H1 (cell line): ENCODE measurements at regions not wholly inside any gene's neighbourhood (a gene's known extent, or its start where the extent isn't known, plus 50 kb on each side); places are given as distances from the start of the nearest gene placed in this dataset.
A peak's percentile ranks its signal among the peaks of the same experiment; 100 is the strongest.

ENCODE experiments used
- CTCF ChIA-PET: fragments of 300-600 bp; sonication (Branson Sonifier 250); formaldehyde crosslinking; loops from one replicate; lab custom pipeline; 2021; ENCODE audit not compliant: partially characterized antibody; lab: Charles Lee
- POLR2A ChIA-PET: fragments of 300-600 bp; sonication (Branson Sonifier 250); formaldehyde crosslinking; loops from one replicate; lab custom pipeline; 2021; ENCODE audit warnings: inconsistent platforms; ENCODE audit not compliant: partially characterized antibody; lab: Charles Lee
- DNase-seq, 2 experiments: peaks; one replicate each; pipeline versions ENCODE4 v3.0.0 to v3.0.0-alpha.2; 2010 to 2022; ENCODE audit warnings: low spot score in 2 of 2, low read depth in 1 of 2, mixed read lengths in 1 of 2
- FAIRE-seq: peaks from 2 replicates; lab custom pipeline; 2011; peaks lifted over from hg19 to GRCh38; lab: Jason Lieb, UNC
- H2AFZ ChIP-seq: 2 replicates; pipeline ENCODE4 v1.8.1; 2012; ENCODE audit warnings: low read length, inconsistent platforms
- H2AK5ac ChIP-seq: 2 replicates; pipeline ENCODE4 v1.6.1; 2013; ENCODE audit warnings: low read depth, low read length
- H2BK120ac ChIP-seq: replicated peaks from 2 replicates; pipeline ENCODE3; 2013; ENCODE audit warnings: low read depth, low read length, inconsistent platforms
- H2BK12ac ChIP-seq: 2 replicates; pipeline ENCODE4 v1.6.1; 2013; ENCODE audit warnings: low read depth, low read length
- H2BK15ac ChIP-seq: 2 replicates; pipeline ENCODE4 v1.6.1; 2013; ENCODE audit warnings: low read length
- H2BK20ac ChIP-seq: 2 replicates; pipeline ENCODE4 v1.6.1; 2013; ENCODE audit warnings: low read length
- H2BK5ac ChIP-seq: 2 replicates; pipeline ENCODE4 v1.6.1; 2013; ENCODE audit warnings: low read depth, low read length
- H3K14ac ChIP-seq: 2 replicates; pipeline ENCODE4 v1.6.1; 2013; ENCODE audit warnings: inconsistent platforms; ENCODE audit not compliant: insufficient read length
- H3K18ac ChIP-seq: 2 replicates; pipeline ENCODE4 v1.6.1; 2013; ENCODE audit warnings: low read length; ENCODE audit errors: extremely low read depth
- H3K23ac ChIP-seq: 2 replicates; pipeline ENCODE4 v1.6.1; 2013; ENCODE audit warnings: inconsistent platforms; ENCODE audit not compliant: insufficient read length
- H3K23me2 ChIP-seq: 2 replicates; pipeline ENCODE4 v1.6.1; 2013; ENCODE audit warnings: low read depth, low read length
- H3K27ac ChIP-seq: 2 replicates; pipeline ENCODE4 v1.6.1; 2011; ENCODE audit warnings: low read depth, low read length, inconsistent platforms
- H3K27me3 ChIP-seq, 4 experiments: replicated peaks in 1 of 4; 1 replicate in 1 of 4; 2 replicates in 3 of 4; pipeline versions ENCODE4 v1.6.1 to v1.8.1; 2011 to 2013; ENCODE audit warnings: low read length in 3 of 4, mild to moderate bottlenecking in 3 of 4, inconsistent platforms in 2 of 4, mixed read lengths in 2 of 4, moderate library complexity in 1 of 4; ENCODE audit not compliant: control insufficient read depth in 3 of 4, insufficient read depth in 3 of 4; ENCODE audit errors: extremely low read depth in 1 of 4
- H3K36me3 ChIP-seq, 4 experiments: 2 replicates each; pipeline versions ENCODE4 v1.6.1 to v1.8.1; 2011 to 2013; ENCODE audit warnings: mild to moderate bottlenecking in 4 of 4, low read length in 3 of 4, moderate library complexity in 2 of 4, control low read depth in 1 of 4, inconsistent platforms in 1 of 4; ENCODE audit not compliant: insufficient read depth in 4 of 4, control insufficient read depth in 2 of 4
- H3K4ac ChIP-seq: replicated peaks from 2 replicates; pipeline ENCODE3; 2013; ENCODE audit warnings: low read length, low read depth, mixed read lengths, inconsistent platforms; ENCODE audit not compliant: insufficient read length
- H3K4me1 ChIP-seq, 4 experiments: replicated peaks in 1 of 4; 1 replicate in 1 of 4; 2 replicates in 3 of 4; pipeline versions ENCODE4 v1.6.1 to v1.8.1; 2011 to 2013; ENCODE audit warnings: low read length in 3 of 4, inconsistent platforms in 2 of 4, mixed read lengths in 1 of 4; ENCODE audit not compliant: insufficient read depth in 4 of 4, control insufficient read depth in 3 of 4
- H3K4me2 ChIP-seq, 2 experiments: 2 replicates each; pipeline versions ENCODE4 v1.6.1 to v1.8.1; 2011 to 2013; ENCODE audit warnings: low read depth in 2 of 2, low read length in 2 of 2, control low read depth in 1 of 2, inconsistent platforms in 1 of 2, mild to moderate bottlenecking in 1 of 2; ENCODE audit not compliant: insufficient read depth in 1 of 2
- H3K4me3 ChIP-seq, 4 experiments: fragments of 200-600, 300-600 bp in 1 of 4; sonication (generic), shearing (Covaris generic), sonication (Bioruptor Twin) in 1 of 4; 2 replicates each; pipeline versions ENCODE4 v1.5.1 to v1.8.1; 2011 to 2016; ENCODE audit warnings: low read length in 4 of 4, low read depth in 3 of 4, control low read depth in 2 of 4, inconsistent platforms in 2 of 4, mild to moderate bottlenecking in 2 of 4, mixed read lengths in 1 of 4, moderate library complexity in 1 of 4; ENCODE audit not compliant: insufficient read depth in 2 of 4; ENCODE audit errors: extremely low read depth in 1 of 4
- H3K56ac ChIP-seq: replicated peaks from 2 replicates; pipeline ENCODE3; 2013; ENCODE audit warnings: low read depth, mild to moderate bottlenecking, mixed read lengths, low read length, inconsistent platforms; ENCODE audit not compliant: insufficient read length
- H3K79me1 ChIP-seq: 2 replicates; pipeline ENCODE4 v1.6.1; 2013; ENCODE audit warnings: low read depth, low read length, control low read depth
- H3K79me2 ChIP-seq, 2 experiments: 2 replicates each; pipeline versions ENCODE4 v1.6.1 to v1.8.1; 2012 to 2013; ENCODE audit warnings: low read length in 2 of 2, mild to moderate bottlenecking in 2 of 2, inconsistent platforms in 1 of 2; ENCODE audit not compliant: insufficient read depth in 2 of 2, control insufficient read depth in 1 of 2
- H3K9ac ChIP-seq, 4 experiments: replicated peaks in 1 of 4; 1 replicate in 1 of 4; 2 replicates in 3 of 4; pipeline versions ENCODE4 v1.6.1 to v1.8.1; 2011 to 2013; ENCODE audit warnings: low read depth in 3 of 4, low read length in 3 of 4, control low read depth in 2 of 4, mild to moderate bottlenecking in 2 of 4, moderate library complexity in 2 of 4, inconsistent platforms in 1 of 4; ENCODE audit errors: extremely low read depth in 1 of 4
- H3K9me3 ChIP-seq, 2 experiments: 2 replicates each; pipeline versions ENCODE4 v1.6.1 to v1.8.1; 2012 to 2013; ENCODE audit warnings: mild to moderate bottlenecking in 2 of 2, moderate library complexity in 2 of 2, control low read depth in 1 of 2, inconsistent platforms in 1 of 2, low read depth in 1 of 2, low read length in 1 of 2, mixed read lengths in 1 of 2; ENCODE audit not compliant: insufficient read depth in 2 of 2
- H4K20me1 ChIP-seq, 2 experiments: replicated peaks in 1 of 2; 2 replicates each; pipeline versions ENCODE3 to v1.8.1; 2011 to 2013; ENCODE audit warnings: inconsistent platforms in 2 of 2, low read length in 2 of 2, mild to moderate bottlenecking in 1 of 2; ENCODE audit not compliant: insufficient read depth in 2 of 2, control insufficient read depth in 1 of 2
- H4K5ac ChIP-seq: 2 replicates; pipeline ENCODE4 v1.6.1; 2013; ENCODE audit warnings: low read length, low read depth, mixed read lengths, inconsistent platforms; ENCODE audit not compliant: insufficient read length
- H4K8ac ChIP-seq: 2 replicates; pipeline ENCODE4 v1.8.0; 2013; ENCODE audit warnings: mild to moderate bottlenecking, moderate library complexity, low read length, inconsistent platforms; ENCODE audit not compliant: insufficient read depth; ENCODE audit errors: extremely low read depth
- H4K91ac ChIP-seq: replicated peaks from 2 replicates; pipeline ENCODE3; 2013; ENCODE audit warnings: low read length, mixed read lengths, inconsistent platforms; ENCODE audit not compliant: insufficient read length
- BACH1 ChIP-seq: IDR thresholded peaks from 2 replicates; pipeline ENCODE4 v1.6.1; 2012; ENCODE audit warnings: low read length, improper control_type of control experiment
- CBX8 ChIP-seq: fragments of 300-800, 300-1000 bp; sonication (generic); IDR thresholded peaks from 2 replicates; pipeline ENCODE4 v1.7.1; 2016; ENCODE audit warnings: low read depth, low read length, borderline replicate concordance
- CEBPB ChIP-seq: IDR thresholded peaks from 2 replicates; pipeline ENCODE4 v1.6.1; 2012; ENCODE audit warnings: low read depth, low read length
- CHD1 ChIP-seq: IDR thresholded peaks from 2 replicates; pipeline ENCODE4 v1.6.1; 2012; ENCODE audit warnings: low read depth, low read length, improper control_type of control experiment
- HDAC2 ChIP-seq, 2 experiments: fragments of 300-600 bp in 1 of 2; sonication (generic) in 1 of 2; IDR thresholded peaks; 2 replicates each; pipeline ENCODE4 v1.6.1; 2011 to 2012; ENCODE audit warnings: low read depth in 2 of 2, low read length in 2 of 2, mild to moderate bottlenecking in 2 of 2, moderate library complexity in 2 of 2, borderline replicate concordance in 1 of 2, inconsistent platforms in 1 of 2
- NRF1 ChIP-seq: IDR thresholded peaks from 2 replicates; pipeline ENCODE4 v1.6.1; 2011; ENCODE audit warnings: mild to moderate bottlenecking, low read depth, low read length, improper control_type of control experiment
- PHF8 ChIP-seq: fragments of 200-600 bp; sonication (generic); conservative IDR thresholded peaks from 2 replicates; pipeline ENCODE4 v1.7.1; 2012; ENCODE audit warnings: low read depth, mild to moderate bottlenecking, inconsistent platforms, low read length, moderate library complexity
- RXRA ChIP-seq: IDR thresholded peaks from 2 replicates; pipeline ENCODE4 v1.6.1; 2011; ENCODE audit warnings: low read depth, mild to moderate bottlenecking, low read length, moderate library complexity; ENCODE audit not compliant: insufficient read depth
- SIN3A ChIP-seq, 2 experiments: IDR thresholded peaks in 1 of 2; conservative IDR thresholded peaks in 1 of 2; 2 replicates each; pipeline ENCODE4 v1.6.1; 2011 to 2012; ENCODE audit warnings: low read length in 2 of 2, improper control_type of control experiment in 1 of 2, low read depth in 1 of 2, mild to moderate bottlenecking in 1 of 2
- TAF1 ChIP-seq: IDR thresholded peaks from 2 replicates; pipeline ENCODE4 v1.6.1; 2011; ENCODE audit warnings: mild to moderate bottlenecking, low read depth, low read length
- TAF7 ChIP-seq: optimal IDR thresholded peaks from 2 replicates; pipeline ENCODE3; 2011; ENCODE audit warnings: low read depth, mild to moderate bottlenecking, inconsistent platforms, low read length, moderate library complexity, borderline replicate concordance
- TCF12 ChIP-seq: IDR thresholded peaks from 2 replicates; pipeline ENCODE4 v1.6.1; 2011; ENCODE audit warnings: low read depth, mild to moderate bottlenecking, low read length
- TEAD4 ChIP-seq: IDR thresholded peaks from 2 replicates; pipeline ENCODE4 v1.6.1; 2012; ENCODE audit warnings: low read depth, low read length, inconsistent platforms, mixed read lengths
- WGBS, 2 experiments: shearing (Covaris generic) in 1 of 2; methylation state at CpG; one replicate each; pipeline versions ENCODE4 v1.1.6 to v1.1.7; 2013 to 2015; ENCODE audit warnings: low lambda C conversion rate in 2 of 2, mixed read lengths in 2 of 2, inconsistent platforms in 1 of 2, low coverage in 1 of 2, missing lambda C conversion rate in 1 of 2; ENCODE audit not compliant: insufficient replicate concordance in 2 of 2, insufficient coverage in 1 of 2, insufficient read length in 1 of 2; ENCODE audit errors: extremely low coverage in 1 of 2, missing lambda C conversion rate in 1 of 2; 5-methylcytosine and 5-hydroxymethylcytosine counted together
- TF ChIP-seq, protein P1 (sequence below): IDR thresholded peaks from 2 replicates; pipeline ENCODE4 v1.6.1; 2012; ENCODE audit warnings: inconsistent platforms

DNA sequence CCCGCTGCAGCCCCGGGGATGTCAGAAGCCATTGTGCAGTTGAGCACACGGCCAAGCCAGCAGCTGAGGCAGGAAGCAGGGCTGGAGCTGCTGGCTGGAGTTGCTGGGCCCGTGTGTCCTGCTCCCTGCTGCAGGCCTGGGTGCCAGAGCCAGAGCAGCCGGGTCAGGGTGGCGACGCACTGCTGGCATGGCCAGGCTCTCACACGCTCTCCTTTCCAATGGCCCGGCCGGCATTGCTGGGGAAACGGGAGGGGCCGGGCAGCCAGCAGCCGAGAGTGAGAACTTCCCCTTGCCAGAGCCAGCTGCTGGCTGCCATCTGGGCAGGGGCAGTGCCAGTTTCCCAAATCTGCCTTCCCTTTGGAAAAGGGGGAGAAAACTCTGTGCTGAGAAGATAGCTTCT, 82.4 kb upstream of the PROX1 start:
- H3K36me3 ChIP-seq: no peaks in the 10 kb centered on the region
- DNase-seq: no peak
- no peak overlapping the region for H3K18ac ChIP-seq
- H3K23me2 ChIP-seq: no peaks in the 10 kb centered on the region
- H4K8ac ChIP-seq: peak overlapping the region; percentile 65
- ChIA-PET POLR2A (no interaction called here), CTCF (interaction anchor here (0.5 kb wide), 1 partner anchor 550 kb away, joined by 3 read pairs; no protein-coding TSS in a partner anchor)
- no peak overlapping the region for H2BK12ac ChIP-seq
- H4K20me1 ChIP-seq: no peaks in the 10 kb centered on the region
- H3K79me2 ChIP-seq: no peaks in the 10 kb centered on the region
- H2AFZ ChIP-seq: peak overlapping the region; percentile 13; the same call in 1 of the 2 replicates
- FAIRE-seq: no peak
- no peak overlapping the region for H2BK20ac ChIP-seq
- H4K91ac ChIP-seq: no peak overlapping the region
- H2BK15ac ChIP-seq: no peak overlapping the region
- H3K27ac ChIP-seq: no peak overlapping the region
- no peak overlapping the region for H3K4me3 ChIP-seq
- TF ChIP-seq SIN3A (conservative IDR thresholded peaks at IDR 0.05 in 1 of 2, IDR thresholded peaks at IDR 0.05 in 1 of 2; ENCODE audit: low read depth in 1 of 2, low read length in 2 of 2) (no peak), TAF7 (no peak), CHD1 (no peak), BACH1 (no peak), TCF12 (no peak), TAF1 (no peak), HDAC2 (IDR thresholded peaks at IDR 0.05; ENCODE audit: borderline replicate concordance in 1 of 2, low read depth in 2 of 2, low read length in 2 of 2) (no peak), NRF1 (no peak), TEAD4 (no peak), CBX8 (no peak), PHF8 (no peak), RXRA (no peak), CEBPB (no peak)
- TF ChIP-seq, protein P1, sequence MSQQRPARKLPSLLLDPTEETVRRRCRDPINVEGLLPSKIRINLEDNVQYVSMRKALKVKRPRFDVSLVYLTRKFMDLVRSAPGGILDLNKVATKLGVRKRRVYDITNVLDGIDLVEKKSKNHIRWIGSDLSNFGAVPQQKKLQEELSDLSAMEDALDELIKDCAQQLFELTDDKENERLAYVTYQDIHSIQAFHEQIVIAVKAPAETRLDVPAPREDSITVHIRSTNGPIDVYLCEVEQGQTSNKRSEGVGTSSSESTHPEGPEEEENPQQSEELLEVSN: no peak
- H2AK5ac ChIP-seq: no peak overlapping the region
- no peak overlapping the region for H3K14ac ChIP-seq
- no peak overlapping the region for H3K23ac ChIP-seq
- H3K9me3 ChIP-seq: no peaks in the 10 kb centered on the region
- no peak overlapping the region for H3K56ac ChIP-seq
- 89% methylated on average over 13 of the region's 13 CpGs; no CpG with 5 or more reads in 1 of the 2 experiments for WGBS, 2 experiments
- no peaks in the 10 kb centered on the region for H3K79me1 ChIP-seq
- H2BK5ac ChIP-seq: no peak overlapping the region
- H3K9ac ChIP-seq: no peak overlapping the region
- H3K4me2 ChIP-seq: no peak overlapping the region
- H2BK120ac ChIP-seq: no peak overlapping the region
- H4K5ac ChIP-seq: no peak overlapping the region
- no peak overlapping the region for H3K4ac ChIP-seq
- no peaks in the 10 kb centered on the region for H3K4me1 ChIP-seq
- no peaks in the 10 kb centered on the region for H3K27me3 ChIP-seq
